LNCAP (cell line): ENCODE measurements at regions not wholly inside any gene's neighbourhood (a gene's known extent, or its start where the extent isn't known, plus 50 kb on each side); places are given as distances from the start of the nearest gene placed in this dataset.

Experiments used
- CTCF ChIP-seq: fragments of 450-650 bp; IDR thresholded peaks from 2 replicates; pipeline ENCODE4 v1.5.1; 2017; ENCODE audit warnings: mild to moderate bottlenecking

DNA sequence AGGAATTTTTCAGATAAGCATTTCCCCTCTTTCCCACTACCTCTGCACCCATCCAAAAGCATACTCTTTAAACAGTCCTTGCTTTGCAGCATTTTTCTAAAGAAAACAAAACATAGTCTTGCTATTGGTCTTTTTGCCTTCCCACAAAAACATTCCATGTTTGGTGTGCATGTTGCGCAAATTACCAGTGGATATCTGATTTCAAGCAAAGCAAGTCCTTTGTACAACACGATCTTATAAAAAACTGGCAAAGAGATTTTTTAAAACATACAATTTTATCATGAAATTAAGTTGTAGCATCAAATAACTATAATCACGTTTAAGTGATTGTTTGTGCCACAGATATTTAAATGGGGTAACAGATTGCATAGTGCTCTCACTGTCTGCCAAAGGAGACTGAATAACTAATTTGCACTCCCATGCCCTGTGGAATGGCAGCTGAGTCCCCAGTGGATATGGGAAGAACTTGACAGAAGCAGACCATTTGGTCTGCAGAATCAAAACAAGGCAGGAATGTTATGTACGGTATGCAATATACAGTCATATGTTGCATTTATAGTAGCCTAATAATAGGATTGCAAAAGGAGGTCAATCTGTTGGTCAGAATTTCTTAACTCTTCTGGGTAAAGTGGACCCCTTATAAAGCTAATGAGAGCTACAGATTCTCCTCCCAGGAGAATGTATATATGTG is 285.7 kb downstream of the TBC1D4 start:
- no peak for TF ChIP-seq CTCF

DNA sequence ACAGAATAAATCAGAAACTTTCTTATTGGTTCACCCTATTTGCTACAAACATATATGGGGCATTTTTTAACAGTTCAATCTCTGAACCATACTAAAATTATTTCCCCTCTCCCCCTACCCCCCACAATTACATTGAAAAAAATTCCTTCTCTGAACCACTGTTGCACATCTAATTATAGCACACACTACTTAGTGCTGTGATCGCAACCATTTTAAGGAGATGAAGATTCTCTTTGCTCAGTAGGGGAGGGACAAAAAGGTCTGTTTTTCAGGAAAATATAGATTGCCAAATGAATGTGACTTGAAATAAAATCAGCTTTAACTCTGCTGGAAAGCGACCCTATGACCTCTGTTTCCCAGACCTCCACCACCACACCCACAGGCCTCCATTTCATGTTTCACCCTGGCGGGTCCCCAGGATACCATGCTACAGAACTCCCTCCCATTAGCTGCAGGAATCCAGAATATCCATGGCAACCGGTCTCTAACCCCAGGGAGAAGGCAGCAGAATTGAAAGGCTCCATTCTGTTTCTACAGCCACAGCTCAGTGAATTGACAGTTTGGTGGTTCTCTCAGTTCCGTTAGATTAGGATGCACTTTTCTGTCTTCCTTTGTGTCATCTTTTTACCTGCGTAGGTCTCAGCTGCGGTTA is 286.3 kb downstream of the TBC1D4 start:
- no peak for TF ChIP-seq CTCF

DNA sequence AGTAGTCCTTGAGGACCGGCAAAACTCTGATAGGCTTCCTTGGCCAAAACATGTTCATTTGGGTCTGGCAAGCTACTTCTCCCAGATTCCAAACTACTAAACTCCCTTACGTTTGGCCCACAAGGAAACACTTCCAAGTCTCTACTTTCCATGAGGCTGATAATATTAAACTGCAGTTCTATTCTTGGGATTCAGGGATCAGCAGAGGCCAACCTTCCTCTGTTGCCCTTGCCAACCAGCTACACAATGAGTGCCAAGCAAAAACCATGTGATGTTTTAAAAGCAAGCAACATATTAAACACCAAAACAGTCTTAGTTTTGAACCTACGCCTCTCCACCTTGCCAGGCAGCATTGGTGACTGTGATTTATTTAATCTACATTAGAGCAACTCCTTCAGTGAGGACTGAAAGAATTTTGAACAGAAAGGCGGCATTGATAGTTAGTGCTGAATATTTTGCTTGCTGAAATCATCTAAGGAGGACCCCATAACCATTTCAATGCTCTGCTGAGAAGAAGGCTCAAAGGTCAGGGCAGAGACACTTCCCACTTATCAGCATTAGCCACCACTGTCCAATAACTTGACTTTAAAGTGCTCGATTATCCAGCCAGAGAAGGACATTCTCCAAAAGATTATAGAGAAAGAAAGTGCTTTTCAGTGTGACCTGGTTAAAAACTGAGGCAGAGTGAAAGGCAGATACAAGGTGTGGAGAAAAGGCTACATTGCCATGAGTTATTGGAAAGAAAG is 287.1 kb downstream of the TBC1D4 start:
- TF ChIP-seq CTCF: no peak

- no peak for TF ChIP-seq CTCF
Observed at GRCh38 chr13:75186379-75186778, 295.6 kb downstream of the TBC1D4 start.

DNA sequence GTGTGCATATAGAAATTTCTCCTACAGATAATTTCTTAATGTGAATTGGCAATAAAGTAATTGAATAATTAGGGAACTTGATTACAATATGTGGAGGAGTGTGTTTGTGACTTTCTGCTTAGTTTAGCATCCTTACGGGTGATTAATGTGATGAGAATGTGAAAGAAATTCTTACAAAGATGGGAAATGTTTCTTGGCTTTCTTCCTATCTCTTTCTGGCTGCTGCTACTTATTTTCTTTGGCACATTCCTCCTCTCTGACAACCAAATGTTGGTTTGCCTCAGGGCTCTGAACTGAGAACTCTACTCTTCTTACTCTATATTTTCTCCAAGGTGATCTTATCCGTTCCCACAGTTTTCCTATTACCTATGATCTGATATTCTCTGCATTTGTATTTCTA is 300.1 kb downstream of the TBC1D4 start:
- no peak for TF ChIP-seq CTCF

DNA sequence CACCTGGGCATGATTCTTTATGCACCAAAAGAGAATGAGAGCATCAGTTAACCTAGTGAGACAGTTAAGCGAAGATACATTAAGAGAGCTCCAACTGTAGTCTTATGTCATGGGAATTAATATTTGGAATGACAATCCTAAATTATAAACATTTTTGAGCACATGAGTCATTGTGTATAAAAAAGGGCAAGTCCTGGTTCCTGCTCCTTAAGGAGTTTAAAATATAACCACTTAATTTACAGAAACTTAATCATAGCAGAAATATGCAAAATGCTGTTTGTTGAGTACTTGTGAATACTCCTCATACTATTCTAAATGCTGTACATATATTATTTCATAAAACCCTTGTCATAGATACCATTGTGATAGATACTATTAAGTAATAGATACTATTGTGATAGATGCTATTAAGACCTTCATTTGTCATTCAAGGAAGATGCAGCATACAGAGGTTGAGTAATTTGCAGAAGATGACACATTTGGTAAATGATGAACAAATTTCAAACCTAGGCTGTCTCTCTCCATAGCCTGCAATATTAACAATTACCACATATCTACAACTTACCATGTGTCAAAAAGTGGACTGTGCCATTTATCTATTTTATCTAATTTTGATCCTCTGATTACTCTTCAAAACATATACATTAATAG is 301.0 kb downstream of the TBC1D4 start:
- TF ChIP-seq CTCF: no peak

- TF ChIP-seq CTCF: no peak
Observed at GRCh38 chr13:75178436-75178835, 303.5 kb downstream of the TBC1D4 start.
